ENCODE measurements at regions not wholly inside any gene's neighbourhood (a gene's known extent, or its start where the extent isn't known, plus 50 kb on each side); places are given as distances from the start of the nearest gene placed in this dataset.

- ATAC-seq (no peak), DNase-seq (no peak)
- no peaks in the 10 kb centered on the region for H3K27me3 ChIP-seq
- H3K4me1 ChIP-seq: no peaks in the 10 kb centered on the region
- H3K4me3 ChIP-seq: no peak overlapping the region
- no peaks in the 10 kb centered on the region for H3K9me3 ChIP-seq
- no peak overlapping the region for H3K27ac ChIP-seq
- no peak for TF ChIP-seq CTCF (IDR thresholded peaks at IDR 0.05)
- H3K36me3 ChIP-seq: no peaks in the 10 kb centered on the region
- intact Hi-C loops (cut with DNase I): no loop called here
Observed at GRCh38 chr19:28558783-28559182, 654.2 kb downstream of the UQCRFS1 start.

DNA sequence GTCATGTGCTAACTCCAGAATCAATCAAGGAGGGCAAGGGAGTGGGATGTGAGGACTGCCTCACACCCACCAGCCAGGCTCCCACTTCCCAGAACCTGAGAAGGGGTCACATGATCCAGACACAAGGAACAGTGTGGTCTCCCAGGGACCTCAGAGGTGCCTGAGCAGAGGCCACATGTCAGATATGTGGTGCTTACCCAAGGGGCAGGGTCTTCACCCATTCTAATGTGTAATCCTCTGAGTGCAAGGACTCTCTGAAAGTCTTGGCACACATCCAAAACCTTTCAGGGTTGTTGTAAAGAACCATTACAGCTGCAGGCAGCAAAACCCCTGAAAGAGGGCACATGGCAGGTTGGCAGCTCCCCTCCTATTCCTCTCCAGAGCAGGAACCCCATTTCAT lies 656.6 kb downstream of the UQCRFS1 start:
- DNase-seq (no peak), ATAC-seq (no peak)
- Histone ChIP-seq H3K27ac (no peak overlapping the region), H3K4me3 (no peak overlapping the region), H3K4me1 (no peaks in the 10 kb centered on the region), H3K9me3 (no peaks in the 10 kb centered on the region), H3K36me3 (no peaks in the 10 kb centered on the region), H3K27me3 (no peaks in the 10 kb centered on the region)
- intact Hi-C loops (cut with DNase I): no loop called here
- no peak for TF ChIP-seq CTCF (IDR thresholded peaks at IDR 0.05)

- no peak for TF ChIP-seq CTCF (IDR thresholded peaks at IDR 0.05)
- no peaks in the 10 kb centered on the region for H3K36me3 ChIP-seq
- intact Hi-C loops (cut with DNase I): no loop called here
- no peaks in the 10 kb centered on the region for H3K27me3 ChIP-seq
- no peaks in the 10 kb centered on the region for H3K9me3 ChIP-seq
- no peak for ATAC-seq
- no peaks in the 10 kb centered on the region for H3K4me1 ChIP-seq
- H3K27ac ChIP-seq: no peak overlapping the region
- DNase-seq: no peak
- no peak overlapping the region for H3K4me3 ChIP-seq
Observed at GRCh38 chr19:28555317-28555716, 657.6 kb downstream of the UQCRFS1 start.

- Histone ChIP-seq H3K27ac (no peak overlapping the region), H3K4me1 (no peaks in the 10 kb centered on the region), H3K27me3 (no peaks in the 10 kb centered on the region), H3K9me3 (no peaks in the 10 kb centered on the region), H3K4me3 (no peak overlapping the region), H3K36me3 (no peaks in the 10 kb centered on the region)
- DNase-seq: no peak
- intact Hi-C loops (cut with DNase I): no loop called here
- TF ChIP-seq CTCF (IDR thresholded peaks at IDR 0.05): no peak
- ATAC-seq: no peak
Observed at GRCh38 chr19:28554321-28555091, 658.4 kb downstream of the UQCRFS1 start.

- DNase-seq (no peak), ATAC-seq (no peak)
- Histone ChIP-seq H3K27me3 (no peaks in the 10 kb centered on the region), H3K36me3 (no peaks in the 10 kb centered on the region), H3K4me3 (no peak overlapping the region), H3K27ac (no peak overlapping the region), H3K9me3 (no peaks in the 10 kb centered on the region), H3K4me1 (no peaks in the 10 kb centered on the region)
- intact Hi-C loops (cut with DNase I): no loop called here
- TF ChIP-seq CTCF (IDR thresholded peaks at IDR 0.05): no peak
Observed at GRCh38 chr19:28553764-28554163, 659.2 kb downstream of the UQCRFS1 start.

GRCh38 chr19:28553005-28553404 lies 659.9 kb downstream of the UQCRFS1 start:
- Histone ChIP-seq H3K9me3 (no peaks in the 10 kb centered on the region), H3K27me3 (no peaks in the 10 kb centered on the region), H3K4me1 (no peaks in the 10 kb centered on the region), H3K4me3 (no peak overlapping the region), H3K36me3 (no peaks in the 10 kb centered on the region), H3K27ac (no peak overlapping the region)
- intact Hi-C loops (cut with DNase I): no loop called here
- DNase-seq: no peak
- no peak for TF ChIP-seq CTCF (IDR thresholded peaks at IDR 0.05)
- no peak for ATAC-seq

Data from upper lobe of right lung (tissue), 1 donor.